ENCODE measurements at regions not wholly inside any gene's neighbourhood (a gene's known extent, or its start where the extent isn't known, plus 50 kb on each side); places are given as distances from the start of the nearest gene placed in this dataset.

DNA sequence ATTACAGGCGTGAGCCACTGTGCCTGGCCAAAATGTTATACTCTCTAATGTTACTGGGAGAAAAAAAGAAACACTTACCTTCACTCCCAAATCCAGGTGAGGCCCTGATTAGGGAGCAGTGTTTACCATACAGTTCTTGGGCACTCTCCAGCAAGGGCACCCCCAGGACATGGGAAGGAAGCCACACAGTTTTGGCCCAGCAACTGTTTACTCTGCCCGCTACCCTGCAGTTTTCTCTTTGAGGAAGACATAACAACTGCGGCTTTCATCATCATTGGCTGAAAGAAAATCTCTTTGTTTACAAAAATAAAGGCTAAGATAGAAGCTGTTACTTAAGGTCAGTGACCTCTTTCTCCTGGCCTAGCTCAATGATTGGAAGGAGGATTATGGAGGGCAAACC lies 145.5 kb upstream of the DUSP21 start:
- 57% methylated on average over 1 of the region's 3 CpGs for WGBS

DNA sequence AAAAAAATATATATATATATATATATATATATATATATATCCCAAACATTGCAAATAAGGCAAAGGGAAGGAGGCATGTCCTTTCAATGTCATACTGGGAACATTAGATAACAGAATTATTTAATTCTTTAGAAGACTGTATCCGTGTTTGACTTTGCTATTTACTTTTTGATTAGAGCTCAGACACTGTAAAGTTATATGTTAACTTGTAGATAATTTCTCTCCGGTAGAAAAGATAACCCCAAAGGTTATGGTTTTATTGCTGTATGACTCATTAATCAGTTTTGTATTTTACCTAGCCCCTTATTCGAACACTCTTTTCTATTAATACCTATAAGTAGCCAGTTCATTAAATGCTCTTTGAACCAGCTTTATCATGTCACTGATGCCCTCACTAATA lies 150.6 kb upstream of the DUSP21 start:
- Histone ChIP-seq H2BK12ac (ENCODE audit: low read length in 2 of 2) (no peak overlapping the region), H3K4me3 (ENCODE audit: insufficient read depth in 1 of 2, low read depth in 1 of 2, low read length in 2 of 2) (no peak overlapping the region), H3K14ac (ENCODE audit: low read length in 2 of 2) (no peak overlapping the region), H3K9ac (ENCODE audit: low read length) (no peak overlapping the region), H2BK15ac (ENCODE audit: low read depth, poor library complexity, severe bottlenecking) (no peak overlapping the region), H4K8ac (ENCODE audit: low read length) (no peak overlapping the region), H3K23ac (ENCODE audit: low read length in 2 of 2) (no peak overlapping the region), H3K18ac (ENCODE audit: low read depth in 1 of 2, low read length in 2 of 2) (no peak overlapping the region), H2BK5ac (ENCODE audit: low read depth, low read length, poor library complexity, severe bottlenecking) (no peak overlapping the region), H3K4me2 (ENCODE audit: low read length, poor library complexity, severe bottlenecking) (no peak overlapping the region), H2AFZ (ENCODE audit: low read depth, low read length) (no peak overlapping the region), H3K36me3 (ENCODE audit: control insufficient read depth in 1 of 2, insufficient read depth in 2 of 2, low read depth in 1 of 2, low read length in 2 of 2) (no peaks in the 10 kb centered on the region), H2BK120ac (ENCODE audit: low read depth, low read length) (no peak overlapping the region), H3K4ac (ENCODE audit: low read depth in 1 of 2, low read length in 2 of 2) (no peak overlapping the region), H3K9me3 (ENCODE audit: control insufficient read depth, low read length) (no peaks in the 10 kb centered on the region), H4K91ac (ENCODE audit: low read length) (no peak overlapping the region), H3K79me1 (replicated peaks; ENCODE audit: low read length, poor library complexity, severe bottlenecking) (no peaks in the 10 kb centered on the region), H3K4me1 (ENCODE audit: control insufficient read depth, insufficient read depth, low read depth, low read length) (no peaks in the 10 kb centered on the region), H3K27ac (ENCODE audit: low read length, poor library complexity, severe bottlenecking) (no peak overlapping the region), H2AK5ac (ENCODE audit: low read length, severe bottlenecking) (no peak overlapping the region), H3K27me3 (ENCODE audit: control insufficient read depth in 1 of 2, insufficient read depth in 1 of 2, low read length in 2 of 2) (peaks cover 0 to 5% of the 10 kb centered on the region in 2 experiments)
- no peak for DNase-seq
- WGBS, result no CpG with 5 or more reads among the region's 3 CpGs

More for the DNA sequence above, 145.5 kb upstream of the DUSP21 start:
- no peak for DNase-seq
- H3K27me3 ChIP-seq (ENCODE audit: control insufficient read depth in 1 of 2, insufficient read depth in 1 of 2, low read length in 2 of 2), result peaks cover 0 to 5% of the 10 kb centered on the region in 2 experiments
- H4K91ac ChIP-seq (ENCODE audit: low read length), result no peak overlapping the region
- H3K79me1 ChIP-seq (replicated peaks; ENCODE audit: low read length, poor library complexity, severe bottlenecking), result no peaks in the 10 kb centered on the region
- H3K4me1 ChIP-seq (ENCODE audit: control insufficient read depth, insufficient read depth, low read depth, low read length), result no peaks in the 10 kb centered on the region
- H3K9me3 ChIP-seq (ENCODE audit: control insufficient read depth, low read length), result no peaks in the 10 kb centered on the region
- H2BK5ac ChIP-seq (ENCODE audit: low read depth, low read length, poor library complexity, severe bottlenecking), result no peak overlapping the region
- no peak overlapping the region for H3K27ac ChIP-seq (ENCODE audit: low read length, poor library complexity, severe bottlenecking)
- no peak overlapping the region for H2BK120ac ChIP-seq (ENCODE audit: low read depth, low read length)
- no peaks in the 10 kb centered on the region for H3K36me3 ChIP-seq (ENCODE audit: control insufficient read depth in 1 of 2, insufficient read depth in 2 of 2, low read depth in 1 of 2, low read length in 2 of 2)
- no peak overlapping the region for H3K23ac ChIP-seq (ENCODE audit: low read length in 2 of 2)
- H3K18ac ChIP-seq (ENCODE audit: low read depth in 1 of 2, low read length in 2 of 2), result no peak overlapping the region
- no peak overlapping the region for H3K14ac ChIP-seq (ENCODE audit: low read length in 2 of 2)
- no peak overlapping the region for H2BK12ac ChIP-seq (ENCODE audit: low read length in 2 of 2)
- no peak overlapping the region for H3K4me2 ChIP-seq (ENCODE audit: low read length, poor library complexity, severe bottlenecking)
- H4K8ac ChIP-seq (ENCODE audit: low read length), result no peak overlapping the region
- H3K4me3 ChIP-seq (ENCODE audit: insufficient read depth in 1 of 2, low read depth in 1 of 2, low read length in 2 of 2), result no peak overlapping the region
- H2BK15ac ChIP-seq (ENCODE audit: low read depth, poor library complexity, severe bottlenecking), result no peak overlapping the region
- no peak overlapping the region for H2AFZ ChIP-seq (ENCODE audit: low read depth, low read length)
- no peak overlapping the region for H3K9ac ChIP-seq (ENCODE audit: low read length)
- H2AK5ac ChIP-seq (ENCODE audit: low read length, severe bottlenecking), result no peak overlapping the region
- H3K4ac ChIP-seq (ENCODE audit: low read depth in 1 of 2, low read length in 2 of 2), result no peak overlapping the region

DNA sequence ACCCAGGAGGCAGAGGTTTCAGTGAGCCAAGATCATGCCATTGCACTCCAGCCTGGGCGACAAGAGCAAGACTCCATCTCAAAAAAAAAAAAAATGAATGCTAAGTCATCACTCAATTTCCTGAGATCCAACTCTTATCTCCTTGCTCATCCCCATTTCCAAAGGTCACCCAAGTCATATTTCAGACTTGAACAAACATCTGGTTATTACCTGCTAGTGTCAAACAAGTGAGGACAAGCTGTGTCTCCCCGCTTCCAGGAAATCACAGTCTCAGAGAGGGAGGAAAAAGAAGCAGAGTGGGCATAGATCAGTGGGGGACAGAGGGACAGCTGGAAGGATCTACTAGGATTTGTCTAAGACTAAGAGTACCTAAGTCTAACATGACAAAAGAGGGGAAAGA lies 147.5 kb upstream of the FUNDC1 start:
- Histone ChIP-seq H3K9me3 (ENCODE audit: control insufficient read depth, low read length) (no peaks in the 10 kb centered on the region), H3K9ac (ENCODE audit: low read length) (no peak overlapping the region), H2BK5ac (ENCODE audit: low read depth, low read length, poor library complexity, severe bottlenecking) (no peak overlapping the region), H4K8ac (ENCODE audit: low read length) (no peak overlapping the region), H3K23ac (ENCODE audit: low read length in 2 of 2) (no peak overlapping the region), H3K27ac (ENCODE audit: low read length, poor library complexity, severe bottlenecking) (no peak overlapping the region), H3K36me3 (ENCODE audit: control insufficient read depth in 1 of 2, insufficient read depth in 2 of 2, low read depth in 1 of 2, low read length in 2 of 2) (no peaks in the 10 kb centered on the region), H2BK15ac (ENCODE audit: low read depth, poor library complexity, severe bottlenecking) (no peak overlapping the region), H2AFZ (ENCODE audit: low read depth, low read length) (no peak overlapping the region), H3K4me2 (ENCODE audit: low read length, poor library complexity, severe bottlenecking) (no peak overlapping the region), H3K14ac (ENCODE audit: low read length in 2 of 2) (no peak overlapping the region), H3K18ac (ENCODE audit: low read depth in 1 of 2, low read length in 2 of 2) (no peak overlapping the region), H2BK120ac (ENCODE audit: low read depth, low read length) (no peak overlapping the region), H3K4ac (ENCODE audit: low read depth in 1 of 2, low read length in 2 of 2) (no peak overlapping the region), H3K27me3 (ENCODE audit: control insufficient read depth in 1 of 2, insufficient read depth in 1 of 2, low read length in 2 of 2) (peaks cover 0 to 5% of the 10 kb centered on the region in 2 experiments), H2AK5ac (ENCODE audit: low read length, severe bottlenecking) (no peak overlapping the region), H3K4me1 (ENCODE audit: control insufficient read depth, insufficient read depth, low read depth, low read length) (no peaks in the 10 kb centered on the region), H3K4me3 (ENCODE audit: insufficient read depth in 1 of 2, low read depth in 1 of 2, low read length in 2 of 2) (no peak overlapping the region), H4K91ac (ENCODE audit: low read length) (no peak overlapping the region), H2BK12ac (ENCODE audit: low read length in 2 of 2) (no peak overlapping the region), H3K79me1 (replicated peaks; ENCODE audit: low read length, poor library complexity, severe bottlenecking) (no peaks in the 10 kb centered on the region)
- DNase-seq, result no peak
- 76% methylated on average over 2 of the region's 2 CpGs for WGBS

DNA sequence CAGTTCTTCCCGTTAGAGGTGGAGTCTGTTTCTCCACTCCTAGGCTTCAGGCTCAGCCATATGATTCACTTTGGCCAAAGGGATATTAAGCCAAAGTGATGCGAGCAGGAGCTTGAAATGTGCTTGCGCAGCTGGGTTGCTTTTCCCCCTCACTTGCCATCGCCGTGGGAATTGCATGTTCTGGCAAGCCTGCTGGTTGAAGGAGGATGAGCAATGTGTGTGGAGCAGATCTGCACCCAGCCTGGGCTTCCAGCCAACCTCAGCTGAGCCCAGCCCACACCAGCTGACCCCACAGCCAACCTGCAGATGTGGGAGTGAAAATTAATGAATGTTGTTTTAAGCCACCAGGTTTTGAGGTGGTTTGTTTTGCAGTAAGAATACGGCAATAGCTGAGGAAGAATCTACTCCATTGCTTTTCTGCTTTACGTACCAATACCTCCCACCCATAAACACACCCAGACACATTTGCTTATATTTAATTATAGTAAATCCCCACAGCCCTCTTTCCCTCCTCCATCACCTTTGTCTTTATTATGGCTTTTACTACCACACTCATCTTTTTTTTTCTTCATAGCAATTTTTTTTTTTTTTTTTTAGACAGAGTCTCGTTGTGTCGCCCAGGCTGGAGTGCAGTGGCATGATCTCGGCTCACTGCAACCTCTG lies 132.8 kb upstream of the FUNDC1 start:
- DNase-seq, result peak; percentile 9
- Histone ChIP-seq H3K23ac (ENCODE audit: low read length in 2 of 2) (no peak overlapping the region), H2BK5ac (ENCODE audit: low read depth, low read length, poor library complexity, severe bottlenecking) (no peak overlapping the region), H3K27me3 (ENCODE audit: control insufficient read depth in 1 of 2, insufficient read depth in 1 of 2, low read length in 2 of 2) (no peaks in the 10 kb centered on the region), H3K4ac (ENCODE audit: low read depth in 1 of 2, low read length in 2 of 2) (no peak overlapping the region), H3K27ac (ENCODE audit: low read length, poor library complexity, severe bottlenecking) (no peak overlapping the region), H3K9me3 (ENCODE audit: control insufficient read depth, low read length) (no peaks in the 10 kb centered on the region), H2BK12ac (ENCODE audit: low read length in 2 of 2) (no peak overlapping the region), H3K36me3 (ENCODE audit: control insufficient read depth in 1 of 2, insufficient read depth in 2 of 2, low read depth in 1 of 2, low read length in 2 of 2) (no peaks in the 10 kb centered on the region), H2BK120ac (ENCODE audit: low read depth, low read length) (no peak overlapping the region), H3K14ac (ENCODE audit: low read length in 2 of 2) (no peak overlapping the region), H2AK5ac (ENCODE audit: low read length, severe bottlenecking) (no peak overlapping the region), H3K4me1 (ENCODE audit: control insufficient read depth, insufficient read depth, low read depth, low read length) (no peaks in the 10 kb centered on the region), H4K8ac (ENCODE audit: low read length) (no peak overlapping the region), H3K79me1 (replicated peaks; ENCODE audit: low read length, poor library complexity, severe bottlenecking) (no peaks in the 10 kb centered on the region), H3K4me3 (ENCODE audit: insufficient read depth in 1 of 2, low read depth in 1 of 2, low read length in 2 of 2) (no peak overlapping the region), H3K9ac (ENCODE audit: low read length) (peak overlapping the region; percentile 44), H2AFZ (ENCODE audit: low read depth, low read length) (no peak overlapping the region), H4K91ac (ENCODE audit: low read length) (no peak overlapping the region), H3K4me2 (ENCODE audit: low read length, poor library complexity, severe bottlenecking) (no peak overlapping the region), H2BK15ac (ENCODE audit: low read depth, poor library complexity, severe bottlenecking) (no peak overlapping the region), H3K18ac (ENCODE audit: low read depth in 1 of 2, low read length in 2 of 2) (no peak overlapping the region)
- 83% methylated on average over 3 of the region's 10 CpGs for WGBS
